BE2C (cell line): ENCODE measurements at regions not wholly inside any gene's neighbourhood (a gene's known extent, or its start where the extent isn't known, plus 50 kb on each side); places are given as distances from the start of the nearest gene placed in this dataset.

Source experiments
- DNase-seq: peaks from one replicate; pipeline ENCODE4 v3.0.0-alpha.2; 2020
- H3K27me3 ChIP-seq: fragments of 250-450 bp; sonication (Bioruptor Pico); 2 replicates; pipeline ENCODE4 v1.5.1; 2020; ENCODE audit warnings: mild to moderate bottlenecking
- H3K36me3 ChIP-seq: fragments of 250-450 bp; sonication (Bioruptor Pico); 2 replicates; pipeline ENCODE4 v1.5.1; 2020; ENCODE audit warnings: mild to moderate bottlenecking
- H3K4me1 ChIP-seq: fragments of 250-450 bp; sonication (Bioruptor Pico); 2 replicates; pipeline ENCODE4 v1.5.1; 2020
- H3K4me3 ChIP-seq: 2 replicates; pipeline ENCODE4 v1.5.1; 2011; ENCODE audit warnings: low read depth, low read length
- H3K9me3 ChIP-seq: fragments of 250-450 bp; sonication (Bioruptor Pico); 2 replicates; pipeline ENCODE4 v1.5.1; 2020
- TF ChIP-seq, protein P1 (sequence below): IDR thresholded peaks from 2 replicates; pipeline ENCODE4 v1.5.1; 2012; ENCODE audit warnings: mild to moderate bottlenecking, low read depth, low read length

DNA sequence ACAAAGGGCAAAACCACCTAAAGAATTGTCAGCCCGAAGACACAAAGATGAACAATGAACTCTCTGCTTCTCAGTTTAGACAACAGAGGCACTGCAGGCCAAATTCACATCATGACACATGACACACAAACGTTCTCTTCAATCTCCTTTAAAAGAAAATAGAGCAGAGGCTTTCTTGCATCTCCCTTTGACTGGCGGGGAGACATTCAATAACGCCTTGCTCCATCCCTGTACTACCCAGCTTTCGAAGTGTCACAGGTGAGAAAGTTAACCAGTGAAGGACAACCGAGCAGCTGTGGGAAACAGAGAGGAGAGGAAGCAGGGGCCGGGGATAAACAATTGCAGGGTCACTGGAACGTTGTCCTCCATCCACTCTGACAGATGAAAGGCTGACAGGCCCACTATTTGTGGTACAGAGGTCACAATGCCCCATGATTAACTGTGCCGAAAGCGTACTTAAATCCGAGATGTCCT lies 130.8 kb downstream of the PHLDA1 start:
- DNase-seq, result no peak
- TF ChIP-seq, protein P1, sequence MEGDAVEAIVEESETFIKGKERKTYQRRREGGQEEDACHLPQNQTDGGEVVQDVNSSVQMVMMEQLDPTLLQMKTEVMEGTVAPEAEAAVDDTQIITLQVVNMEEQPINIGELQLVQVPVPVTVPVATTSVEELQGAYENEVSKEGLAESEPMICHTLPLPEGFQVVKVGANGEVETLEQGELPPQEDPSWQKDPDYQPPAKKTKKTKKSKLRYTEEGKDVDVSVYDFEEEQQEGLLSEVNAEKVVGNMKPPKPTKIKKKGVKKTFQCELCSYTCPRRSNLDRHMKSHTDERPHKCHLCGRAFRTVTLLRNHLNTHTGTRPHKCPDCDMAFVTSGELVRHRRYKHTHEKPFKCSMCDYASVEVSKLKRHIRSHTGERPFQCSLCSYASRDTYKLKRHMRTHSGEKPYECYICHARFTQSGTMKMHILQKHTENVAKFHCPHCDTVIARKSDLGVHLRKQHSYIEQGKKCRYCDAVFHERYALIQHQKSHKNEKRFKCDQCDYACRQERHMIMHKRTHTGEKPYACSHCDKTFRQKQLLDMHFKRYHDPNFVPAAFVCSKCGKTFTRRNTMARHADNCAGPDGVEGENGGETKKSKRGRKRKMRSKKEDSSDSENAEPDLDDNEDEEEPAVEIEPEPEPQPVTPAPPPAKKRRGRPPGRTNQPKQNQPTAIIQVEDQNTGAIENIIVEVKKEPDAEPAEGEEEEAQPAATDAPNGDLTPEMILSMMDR, result no peak

DNA sequence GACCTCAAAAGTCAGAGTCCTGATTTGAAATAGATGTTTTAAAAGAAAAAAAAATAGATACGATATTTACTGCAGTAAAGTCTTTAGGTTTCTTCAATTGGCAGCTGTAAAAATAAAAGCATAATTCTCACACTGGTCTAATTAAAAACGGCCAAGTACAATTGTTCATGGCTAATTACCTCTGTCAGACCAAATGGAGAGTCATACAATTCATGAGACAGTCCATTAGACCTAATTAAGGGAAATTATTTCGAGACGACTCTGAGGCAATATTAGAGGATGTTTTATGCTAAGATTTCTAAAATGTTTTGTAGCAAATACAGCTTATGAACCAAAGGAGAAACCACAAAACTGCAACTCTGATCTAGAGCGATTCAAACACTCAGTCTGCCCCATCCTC lies 131.3 kb downstream of the PHLDA1 start:
- no peak overlapping the region for H3K4me3 ChIP-seq
- H3K27me3 ChIP-seq, result no peaks in the 10 kb centered on the region
- TF ChIP-seq, protein P1, result no peak
- no peak for DNase-seq
- H3K9me3 ChIP-seq, result no peaks in the 10 kb centered on the region
- H3K36me3 ChIP-seq, result no peaks in the 10 kb centered on the region
- H3K4me1 ChIP-seq, result no peaks in the 10 kb centered on the region; the same call in 1 of the 2 replicates

More for the DNA sequence above, 130.8 kb downstream of the PHLDA1 start:
- H3K4me3 ChIP-seq, result no peak overlapping the region
- no peaks in the 10 kb centered on the region; the same call in 1 of the 2 replicates for H3K4me1 ChIP-seq
- H3K9me3 ChIP-seq, result no peaks in the 10 kb centered on the region
- no peaks in the 10 kb centered on the region for H3K36me3 ChIP-seq
- no peaks in the 10 kb centered on the region for H3K27me3 ChIP-seq

DNA sequence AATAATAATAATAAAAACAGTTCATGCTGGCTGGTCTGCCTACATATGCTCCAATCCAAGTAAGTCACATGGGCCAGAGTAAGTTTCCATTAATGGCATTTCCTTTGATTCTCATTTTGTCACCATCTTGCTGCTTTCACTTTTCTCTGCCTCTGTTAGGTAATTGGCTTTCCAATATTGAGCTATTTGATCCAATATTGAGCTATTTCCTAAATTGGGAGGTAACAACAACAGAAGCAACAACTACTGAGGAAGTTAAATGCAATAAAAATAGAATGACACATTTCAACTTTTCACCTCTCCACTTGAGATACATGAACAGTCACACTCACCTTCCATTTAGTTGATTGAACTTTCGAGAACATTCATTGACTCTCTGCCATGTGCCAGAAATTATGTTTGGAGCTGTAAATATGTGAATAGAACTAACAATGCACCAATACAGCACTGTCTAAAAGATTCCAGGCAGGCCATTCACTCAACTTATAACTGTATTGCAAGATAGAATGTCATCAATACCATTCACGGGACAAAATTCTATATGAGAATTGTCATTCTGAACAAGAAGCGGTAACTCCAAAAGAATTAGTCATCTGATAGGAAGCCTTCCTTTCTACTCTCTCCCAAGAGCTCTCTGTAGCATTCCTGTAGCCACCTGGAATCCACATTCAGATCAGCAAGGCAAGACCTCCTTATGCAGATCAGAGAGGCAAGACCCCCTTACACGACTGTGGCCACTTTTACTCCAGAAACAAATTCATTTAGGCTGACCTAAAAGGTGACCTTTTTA lies 136.4 kb downstream of the PHLDA1 start:
- no peaks in the 10 kb centered on the region for H3K27me3 ChIP-seq
- TF ChIP-seq, protein P1, result no peak
- H3K4me3 ChIP-seq, result no peak overlapping the region
- H3K9me3 ChIP-seq, result no peaks in the 10 kb centered on the region
- H3K36me3 ChIP-seq, result no peaks in the 10 kb centered on the region
- no peaks in the 10 kb centered on the region for H3K4me1 ChIP-seq
- DNase-seq, result no peak

DNA sequence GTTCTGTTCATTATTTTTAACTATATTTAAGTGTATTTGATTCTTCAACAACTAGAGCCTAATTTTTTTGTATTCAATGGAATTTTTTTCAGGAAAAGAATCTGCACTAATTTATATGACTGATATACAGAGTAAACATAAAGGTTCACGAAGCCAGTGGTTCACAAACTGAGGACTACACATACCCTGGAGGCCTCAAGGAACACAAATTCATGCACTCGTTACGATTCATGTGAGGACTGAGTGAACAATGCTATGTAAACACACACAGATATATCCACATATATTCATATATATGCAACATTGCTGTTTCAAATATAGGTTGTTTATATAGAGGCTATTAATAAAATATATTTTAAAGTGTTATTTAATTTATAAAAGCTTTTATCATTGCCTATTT lies 137.8 kb downstream of the PHLDA1 start:
- Histone ChIP-seq H3K9me3 (no peaks in the 10 kb centered on the region), H3K4me3 (no peak overlapping the region), H3K27me3 (no peaks in the 10 kb centered on the region), H3K4me1 (no peaks in the 10 kb centered on the region), H3K36me3 (no peaks in the 10 kb centered on the region)
- no peak for DNase-seq
- TF ChIP-seq, protein P1, result no peak

DNA sequence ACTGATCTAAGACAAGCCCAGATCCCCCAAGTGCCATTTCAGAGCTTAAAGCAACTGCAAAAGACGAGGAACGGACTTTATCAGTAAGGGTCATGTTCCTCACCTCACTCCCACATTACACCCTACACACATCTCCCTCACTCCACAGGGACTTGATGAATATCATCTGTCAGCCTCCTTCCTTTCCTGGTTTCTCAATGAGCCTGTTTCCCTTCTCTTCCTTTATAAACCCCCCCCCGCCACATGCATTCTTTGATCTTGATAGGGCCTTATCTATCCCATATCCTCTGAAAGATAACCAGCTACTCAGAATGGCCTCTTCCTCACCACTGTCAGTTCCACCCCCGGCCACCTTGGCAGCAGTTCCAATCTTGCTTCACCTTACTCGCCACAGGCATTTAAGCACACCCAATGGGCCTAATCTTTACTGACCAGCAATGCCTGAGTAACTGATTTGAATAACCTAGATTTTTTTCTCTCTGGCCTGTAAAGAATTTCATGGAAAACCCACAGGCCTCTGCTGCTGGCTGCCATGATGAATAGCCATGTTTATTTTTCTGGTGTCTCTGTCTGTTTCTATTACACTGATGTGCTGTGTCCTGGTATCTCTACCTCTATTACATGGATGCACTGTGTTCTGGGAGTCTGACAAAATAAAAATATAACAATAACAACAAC lies 138.7 kb downstream of the PHLDA1 start:
- DNase-seq, result no peak
- TF ChIP-seq, protein P1, result no peak
- H3K4me3 ChIP-seq, result no peak overlapping the region
- H3K27me3 ChIP-seq, result no peaks in the 10 kb centered on the region
- H3K4me1 ChIP-seq, result no peaks in the 10 kb centered on the region
- H3K36me3 ChIP-seq, result no peaks in the 10 kb centered on the region
- H3K9me3 ChIP-seq, result no peaks in the 10 kb centered on the region

DNA sequence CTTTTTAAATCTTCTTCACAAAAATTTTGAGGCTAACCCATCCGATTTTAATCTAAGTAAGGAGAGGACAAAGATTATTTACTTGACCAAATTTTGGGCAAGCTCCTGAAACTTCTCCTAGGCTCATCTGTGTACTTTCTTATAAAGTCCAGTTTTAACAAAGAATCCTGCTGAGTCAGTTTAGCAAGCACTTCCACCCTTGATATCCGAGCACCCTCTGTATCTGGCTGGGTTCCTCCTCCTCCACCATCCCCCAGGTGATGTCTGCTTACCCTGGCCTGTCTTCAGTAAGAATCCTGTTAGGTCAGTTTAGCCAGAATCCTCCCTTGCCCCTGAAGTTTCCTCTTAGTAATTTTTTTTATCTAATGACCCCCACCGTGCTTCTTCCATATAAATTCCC lies 140.5 kb downstream of the PHLDA1 start:
- TF ChIP-seq, protein P1, result no peak
- H3K4me1 ChIP-seq, result no peaks in the 10 kb centered on the region

More for the DNA sequence above, 140.5 kb downstream of the PHLDA1 start:
- no peak overlapping the region for H3K4me3 ChIP-seq
- no peaks in the 10 kb centered on the region for H3K9me3 ChIP-seq
- H3K36me3 ChIP-seq, result no peaks in the 10 kb centered on the region
- DNase-seq, result no peak
- no peaks in the 10 kb centered on the region for H3K27me3 ChIP-seq
